ENCODE measurements at regions not wholly inside any gene's neighbourhood (a gene's known extent, or its start where the extent isn't known, plus 50 kb on each side); places are given as distances from the start of the nearest gene placed in this dataset.

GRCh38 chr4:184298254-184298653 is 80.6 kb upstream of the ENPP6 start (continued):
- TF ChIP-seq CHD7 (IDR thresholded peaks at IDR 0.05; ENCODE audit: insufficient replicate concordance, low read length) = no peak
- TF ChIP-seq JUND (IDR thresholded peaks at IDR 0.05; ENCODE audit: low read length) = no peak
- no peak for TF ChIP-seq SIRT6 (IDR thresholded peaks at IDR 0.05; ENCODE audit: low read length)
- TF ChIP-seq TEAD4 (IDR thresholded peaks at IDR 0.05; ENCODE audit: low read depth, low read length) = no peak
- no peak for TF ChIP-seq EZH2 (IDR thresholded peaks at IDR 0.05; ENCODE audit: low read depth, low read length, severe bottlenecking)
